GM19025 (cell line): ENCODE measurements at regions not wholly inside any gene's neighbourhood (a gene's known extent, or its start where the extent isn't known, plus 50 kb on each side); places are given as distances from the start of the nearest gene placed in this dataset.
"Not testable (repeated sequence)": the region's sequence is repeated elsewhere in the genome, so short reads cannot be mapped to it uniquely, and the experiment has no call there.

Source experiments
- ATAC-seq: cut with Tn5 transposase; IDR thresholded peaks from one replicate; pipeline ENCODE4 v1.9.1; 2021; ENCODE audit warnings: mild to moderate bottlenecking, low read depth, moderate library complexity; ENCODE audit not compliant: unreplicated experiment

- no peak for ATAC-seq
Measured at GRCh38 chr5:110865400-110866094, 126.7 kb downstream of the SLC25A46 start.

DNA sequence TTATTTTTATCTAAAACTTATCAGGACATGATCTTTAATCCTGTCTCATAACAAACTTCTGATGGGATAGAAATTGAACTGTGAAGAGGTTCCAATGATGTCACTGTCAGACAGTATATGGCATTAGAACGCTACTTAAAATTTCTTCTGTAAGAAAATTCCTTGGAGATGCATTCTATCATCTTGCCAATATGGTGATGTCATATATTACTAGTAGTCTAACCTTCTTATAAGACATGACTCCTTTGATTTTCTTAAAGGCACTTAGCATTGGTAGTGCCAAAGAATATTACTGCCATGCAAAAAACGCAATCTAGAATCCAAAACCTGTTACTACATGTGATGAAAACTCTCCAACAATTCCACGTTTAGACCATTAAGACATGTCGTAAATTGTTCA lies 131.1 kb downstream of the SLC25A46 start:
- no peak for ATAC-seq

DNA sequence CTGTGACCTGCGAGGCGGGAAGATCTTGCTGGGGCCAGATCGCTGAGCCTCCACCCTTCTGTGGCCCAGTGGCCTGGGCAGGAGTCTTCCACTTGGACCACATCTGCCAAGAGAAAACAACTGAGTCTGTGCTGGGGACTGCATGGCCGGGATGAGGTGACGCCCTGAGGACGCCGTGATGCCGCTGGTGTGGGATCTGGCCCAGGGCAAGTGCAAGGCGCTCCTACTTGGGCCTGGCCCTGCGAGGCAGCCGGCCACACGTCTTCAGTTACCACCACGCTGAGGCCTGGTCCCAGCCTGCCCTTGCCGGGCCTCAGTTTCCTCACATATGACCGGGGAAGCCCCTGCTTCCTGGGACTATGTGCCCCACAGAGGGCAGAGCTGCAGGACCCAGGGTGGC lies 133.4 kb downstream of the SLC25A46 start:
- ATAC-seq: no peak

DNA sequence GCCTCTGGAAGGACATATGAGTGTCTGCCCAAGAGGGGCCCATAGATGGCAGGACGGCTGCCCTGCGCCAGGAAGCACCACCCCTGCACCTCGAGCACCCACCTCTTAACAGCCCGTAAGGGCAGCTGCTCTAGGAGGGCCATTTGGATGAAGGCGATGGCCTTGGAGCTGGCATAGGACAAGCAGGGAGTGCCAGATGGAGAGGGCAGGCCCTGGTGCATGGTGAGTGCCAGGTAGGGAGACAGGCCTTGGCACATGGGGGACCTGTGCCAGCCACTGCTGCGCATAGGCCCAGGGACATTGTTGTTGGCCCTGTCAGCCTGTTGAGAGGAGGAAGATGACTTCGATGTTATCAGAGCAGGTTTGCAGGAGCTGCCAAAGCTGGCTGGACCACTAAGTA lies 134.2 kb downstream of the SLC25A46 start:
- no peak for ATAC-seq

GRCh38 chr5:110873773-110874437 lies 135.1 kb downstream of the SLC25A46 start:
- ATAC-seq: no peak

GRCh38 chr5:110875115-110875514 lies 136.3 kb downstream of the SLC25A46 start:
- not testable (repeated sequence) for ATAC-seq

- no peak for ATAC-seq
Measured at GRCh38 chr5:110878115-110878514, 139.3 kb downstream of the SLC25A46 start.

- ATAC-seq: no peak
Measured at GRCh38 chr5:110879675-110880074, 140.9 kb downstream of the SLC25A46 start.

- no peak for ATAC-seq
Measured at GRCh38 chr5:110880413-110880812, 141.6 kb downstream of the SLC25A46 start.

- no peak for ATAC-seq
Measured at GRCh38 chr5:110884005-110884404, 145.2 kb downstream of the SLC25A46 start.

GRCh38 chr5:110887170-110887569 lies 148.4 kb downstream of the SLC25A46 start:
- ATAC-seq: not testable (repeated sequence)

GRCh38 chr5:110893854-110894483 lies 155.2 kb downstream of the SLC25A46 start:
- not testable (repeated sequence) for ATAC-seq

GRCh38 chr5:110894805-110895204 lies 156.0 kb downstream of the SLC25A46 start:
- no peak for ATAC-seq

- ATAC-seq: no peak
Measured at GRCh38 chr5:110896901-110897300, 158.1 kb downstream of the SLC25A46 start.

- peak; percentile 72 for ATAC-seq
Measured at GRCh38 chr5:110899566-110900412, 161.0 kb downstream of the SLC25A46 start.

- ATAC-seq: no peak
Measured at GRCh38 chr5:110900829-110901228, 162.0 kb downstream of the SLC25A46 start.

DNA sequence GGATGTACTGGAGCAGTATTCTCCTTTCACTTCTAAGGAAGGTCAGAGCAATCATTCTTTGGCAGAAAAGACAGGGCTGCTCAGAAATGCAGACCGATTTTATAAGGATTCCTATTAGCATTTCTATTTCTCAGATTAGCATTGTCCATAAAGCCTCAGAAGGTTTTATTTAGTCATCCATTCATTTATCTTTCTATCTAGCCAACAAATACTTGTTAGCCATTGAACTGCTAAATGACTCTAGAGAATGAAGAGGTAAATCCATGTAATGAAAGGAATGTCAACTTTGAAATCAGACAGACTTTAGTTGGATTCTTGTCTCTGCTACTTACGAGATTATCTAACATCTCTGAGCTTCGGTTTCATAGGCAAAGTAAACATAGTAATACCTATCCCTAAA lies 165.2 kb downstream of the SLC25A46 start:
- no peak for ATAC-seq

DNA sequence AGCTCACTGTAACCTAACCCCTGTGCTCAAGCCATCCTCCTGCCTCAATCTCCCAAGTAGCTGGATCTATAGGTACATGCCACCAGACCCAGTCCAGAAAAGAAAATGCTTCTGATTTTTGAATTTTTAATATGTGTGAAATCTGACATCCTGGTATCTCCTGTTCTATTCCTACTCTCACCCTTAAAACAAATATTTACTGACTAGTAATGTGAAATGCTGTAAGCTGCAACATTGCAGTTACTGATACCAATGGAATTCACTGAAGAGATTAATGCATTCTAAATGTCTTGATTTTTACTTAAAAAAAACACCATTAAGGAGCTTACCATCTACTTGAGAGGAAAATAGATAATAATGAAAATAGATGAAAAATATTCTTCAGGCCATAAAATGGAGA lies 162.7 kb upstream of the TSLP start:
- no peak for ATAC-seq

GRCh38 chr5:110909415-110909814 lies 162.1 kb upstream of the TSLP start:
- no peak for ATAC-seq

DNA sequence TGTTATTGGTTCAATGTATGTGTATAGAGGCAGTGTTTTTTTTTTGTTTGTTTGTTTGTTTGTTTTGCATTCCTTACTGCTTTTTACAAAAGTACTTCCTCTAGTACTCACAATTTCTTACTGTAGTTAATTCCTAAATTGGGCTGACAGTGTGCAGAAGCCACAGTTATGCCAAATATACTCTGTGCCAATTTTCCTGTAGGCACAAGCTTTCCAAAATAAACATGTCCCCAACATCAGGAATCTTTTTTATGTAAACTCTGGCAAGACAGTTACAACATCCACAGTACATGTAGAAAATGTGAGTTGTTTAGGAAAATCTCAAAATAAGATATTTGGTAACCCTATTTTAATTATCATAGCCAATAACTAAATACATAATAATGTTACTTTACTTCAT lies 161.6 kb upstream of the TSLP start:
- no peak for ATAC-seq

- ATAC-seq: no peak
Measured at GRCh38 chr5:110913221-110913620, 158.3 kb upstream of the TSLP start.
